ENCODE measurements at regions not wholly inside any gene's neighbourhood (a gene's known extent, or its start where the extent isn't known, plus 50 kb on each side); places are given as distances from the start of the nearest gene placed in this dataset.
"Not testable (repeated sequence)": the region's sequence is repeated elsewhere in the genome, so short reads cannot be mapped to it uniquely, and the experiment has no call there.

DNA sequence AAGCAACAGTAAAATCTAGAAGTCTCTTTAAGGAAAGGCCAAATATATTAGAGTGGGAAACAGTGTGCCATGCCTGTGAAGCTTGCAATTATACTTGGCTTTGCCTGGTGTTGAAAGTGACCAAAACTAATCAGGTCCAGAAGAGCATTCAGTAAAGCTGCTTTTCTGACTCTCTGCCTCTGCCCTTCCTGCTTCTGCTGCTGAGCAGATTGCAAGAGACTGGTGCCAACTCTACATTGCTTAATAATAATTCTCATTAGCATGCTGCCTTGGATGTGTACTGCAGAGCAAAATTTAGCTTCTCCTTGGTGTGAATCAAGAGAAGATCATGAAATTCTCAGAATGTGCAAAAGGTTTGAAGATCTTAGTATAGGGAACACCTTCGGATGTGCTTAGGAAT lies 120.4 kb upstream of the RFX3 start:
- TF ChIP-seq, protein P1, sequence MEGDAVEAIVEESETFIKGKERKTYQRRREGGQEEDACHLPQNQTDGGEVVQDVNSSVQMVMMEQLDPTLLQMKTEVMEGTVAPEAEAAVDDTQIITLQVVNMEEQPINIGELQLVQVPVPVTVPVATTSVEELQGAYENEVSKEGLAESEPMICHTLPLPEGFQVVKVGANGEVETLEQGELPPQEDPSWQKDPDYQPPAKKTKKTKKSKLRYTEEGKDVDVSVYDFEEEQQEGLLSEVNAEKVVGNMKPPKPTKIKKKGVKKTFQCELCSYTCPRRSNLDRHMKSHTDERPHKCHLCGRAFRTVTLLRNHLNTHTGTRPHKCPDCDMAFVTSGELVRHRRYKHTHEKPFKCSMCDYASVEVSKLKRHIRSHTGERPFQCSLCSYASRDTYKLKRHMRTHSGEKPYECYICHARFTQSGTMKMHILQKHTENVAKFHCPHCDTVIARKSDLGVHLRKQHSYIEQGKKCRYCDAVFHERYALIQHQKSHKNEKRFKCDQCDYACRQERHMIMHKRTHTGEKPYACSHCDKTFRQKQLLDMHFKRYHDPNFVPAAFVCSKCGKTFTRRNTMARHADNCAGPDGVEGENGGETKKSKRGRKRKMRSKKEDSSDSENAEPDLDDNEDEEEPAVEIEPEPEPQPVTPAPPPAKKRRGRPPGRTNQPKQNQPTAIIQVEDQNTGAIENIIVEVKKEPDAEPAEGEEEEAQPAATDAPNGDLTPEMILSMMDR (IDR thresholded peaks at IDR 0.05; ENCODE audit: insufficient read depth, low read length, poor library complexity, severe bottlenecking), result no peak
- Histone ChIP-seq H3K27me3 (replicated peaks; ENCODE audit: control insufficient read depth, insufficient read depth, low read length) (no peaks in the 10 kb centered on the region), H3K36me3 (ENCODE audit: control insufficient read depth, insufficient read depth, low read length) (no peaks in the 10 kb centered on the region), H3K4me3 (replicated peaks; ENCODE audit: low read depth, low read length) (no peak overlapping the region)
- DNase-seq (ENCODE audit: extremely low read depth, insufficient read length), result no peak

DNA sequence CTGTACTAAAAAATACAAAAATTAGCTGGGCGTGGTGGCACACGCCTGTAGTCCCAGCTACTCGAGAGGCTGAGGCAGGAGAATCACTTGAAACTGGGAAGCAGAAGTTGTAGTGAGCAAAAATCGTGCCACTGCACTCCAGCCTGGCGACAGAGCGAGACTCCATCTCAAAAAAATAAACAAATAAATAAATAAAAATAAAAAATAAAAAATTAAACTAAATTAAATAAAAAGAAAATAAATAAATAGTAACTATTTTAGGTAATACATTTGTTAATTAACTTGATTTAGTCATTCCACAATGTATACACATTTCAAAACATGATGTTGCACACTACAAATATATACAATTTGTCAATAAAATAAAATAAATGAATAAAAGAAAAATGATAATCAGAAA lies 116.3 kb upstream of the RFX3 start:
- H3K27me3 ChIP-seq (replicated peaks; ENCODE audit: control insufficient read depth, insufficient read depth, low read length); DNase-seq (ENCODE audit: extremely low read depth, insufficient read length); H3K36me3 ChIP-seq (ENCODE audit: control insufficient read depth, insufficient read depth, low read length); H3K4me3 ChIP-seq (replicated peaks; ENCODE audit: low read depth, low read length): not testable (repeated sequence)

DNA sequence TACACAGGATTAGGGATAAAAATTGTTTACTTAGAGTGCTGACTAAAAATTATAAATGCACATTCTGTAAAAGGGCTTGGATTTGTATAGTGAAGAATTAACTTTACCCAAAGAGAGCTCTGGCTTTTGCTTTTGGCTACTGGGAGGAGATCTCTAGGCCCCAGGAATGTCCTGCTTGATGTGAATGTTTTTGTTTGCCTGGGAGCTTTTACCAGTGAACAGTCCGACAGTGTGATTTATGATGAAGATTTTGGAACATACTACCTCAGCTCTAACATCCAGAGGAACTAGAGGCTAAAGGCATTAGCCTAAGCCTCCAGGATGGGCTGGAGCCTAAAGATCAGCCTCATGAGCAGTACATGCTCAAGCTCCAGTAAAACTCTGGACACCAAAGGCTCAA lies 103.7 kb upstream of the RFX3 start:
- Histone ChIP-seq H3K36me3 (ENCODE audit: control insufficient read depth, insufficient read depth, low read length) (no peaks in the 10 kb centered on the region), H3K27me3 (replicated peaks; ENCODE audit: control insufficient read depth, insufficient read depth, low read length) (no peaks in the 10 kb centered on the region), H3K4me3 (replicated peaks; ENCODE audit: low read depth, low read length) (no peak overlapping the region)
- DNase-seq (ENCODE audit: extremely low read depth, insufficient read length), result no peak
- TF ChIP-seq, protein P1 (IDR thresholded peaks at IDR 0.05; ENCODE audit: insufficient read depth, low read length, poor library complexity, severe bottlenecking), result no peak

DNA sequence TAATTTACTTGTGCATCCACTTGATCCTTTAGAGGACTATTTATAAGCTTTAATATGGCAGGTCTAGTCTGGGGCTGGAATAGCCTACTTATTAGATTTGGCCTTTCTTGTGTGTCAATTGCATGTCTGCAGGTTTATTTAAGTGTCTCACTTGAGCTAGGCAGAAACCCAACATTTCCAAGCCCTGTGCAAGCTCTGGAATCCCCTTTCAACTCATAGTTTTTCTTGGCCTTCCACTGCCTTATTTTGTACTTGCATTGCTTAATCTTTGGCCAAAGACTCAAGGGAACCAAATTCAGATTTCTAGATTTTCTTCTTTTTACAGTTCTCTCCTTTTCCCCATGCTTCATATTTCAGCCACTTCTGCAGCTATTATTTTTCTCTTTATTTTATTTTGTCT lies 102.4 kb upstream of the RFX3 start:
- no peaks in the 10 kb centered on the region for H3K27me3 ChIP-seq (replicated peaks; ENCODE audit: control insufficient read depth, insufficient read depth, low read length)
- H3K4me3 ChIP-seq (replicated peaks; ENCODE audit: low read depth, low read length), result no peak overlapping the region
- TF ChIP-seq, protein P1 (IDR thresholded peaks at IDR 0.05; ENCODE audit: insufficient read depth, low read length, poor library complexity, severe bottlenecking), result no peak
- DNase-seq (ENCODE audit: extremely low read depth, insufficient read length), result no peak
- H3K36me3 ChIP-seq (ENCODE audit: control insufficient read depth, insufficient read depth, low read length), result no peaks in the 10 kb centered on the region; the same call in 1 of the 2 replicates

DNA sequence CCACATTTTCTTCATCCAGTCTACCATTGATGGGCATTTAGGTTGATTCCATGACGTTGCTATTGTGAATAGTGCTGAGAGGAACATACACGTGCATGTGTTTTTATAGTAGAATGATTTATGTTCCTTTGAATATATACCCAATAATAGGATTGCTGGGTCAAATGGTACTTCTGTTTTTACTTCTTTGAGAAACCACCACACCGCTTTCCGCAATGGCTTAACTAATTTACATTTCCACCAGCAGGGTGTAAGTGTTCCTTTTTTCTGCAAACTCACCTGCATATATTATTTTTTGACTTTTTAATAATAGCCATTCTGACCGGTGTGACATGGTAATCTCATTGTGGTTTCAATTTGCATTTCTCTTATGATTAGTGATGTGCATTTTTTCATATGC lies 82.2 kb upstream of the RFX3 start:
- peak; percentile 8 for DNase-seq (ENCODE audit: extremely low read depth, insufficient read length)
- Histone ChIP-seq H3K4me3 (replicated peaks; ENCODE audit: low read depth, low read length) (no peak overlapping the region), H3K36me3 (ENCODE audit: control insufficient read depth, insufficient read depth, low read length) (no peaks in the 10 kb centered on the region), H3K27me3 (replicated peaks; ENCODE audit: control insufficient read depth, insufficient read depth, low read length) (no peaks in the 10 kb centered on the region)
- TF ChIP-seq, protein P1 (IDR thresholded peaks at IDR 0.05; ENCODE audit: insufficient read depth, low read length, poor library complexity, severe bottlenecking), result no peak

DNA sequence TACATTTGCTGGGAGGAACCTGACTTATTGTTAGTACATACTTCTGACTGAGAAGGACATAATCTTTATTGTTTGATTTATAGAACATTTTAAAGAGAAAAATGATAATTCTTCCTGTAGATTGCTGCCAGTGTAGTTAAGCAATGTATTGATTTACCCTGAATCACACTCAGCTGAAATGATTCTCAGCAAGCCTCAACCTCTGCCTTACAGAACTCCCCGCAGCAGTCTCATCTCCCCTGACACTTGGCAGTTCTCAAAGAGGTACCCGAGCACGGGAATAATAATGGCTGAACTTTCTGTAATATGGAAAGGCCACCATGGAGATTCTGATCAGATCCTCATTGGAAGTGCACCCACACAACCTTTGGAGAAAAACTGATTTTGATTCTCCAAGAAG lies 74.9 kb upstream of the RFX3 start:
- Histone ChIP-seq H3K4me3 (replicated peaks; ENCODE audit: low read depth, low read length) (no peak overlapping the region), H3K27me3 (replicated peaks; ENCODE audit: control insufficient read depth, insufficient read depth, low read length) (no peaks in the 10 kb centered on the region), H3K36me3 (ENCODE audit: control insufficient read depth, insufficient read depth, low read length) (no peaks in the 10 kb centered on the region)
- DNase-seq (ENCODE audit: extremely low read depth, insufficient read length), result no peak
- TF ChIP-seq, protein P1 (IDR thresholded peaks at IDR 0.05; ENCODE audit: insufficient read depth, low read length, poor library complexity, severe bottlenecking), result no peak
